Nephron progenitor cell (in vitro differentiated cells): ENCODE measurements at regions not wholly inside any gene's neighbourhood (a gene's known extent, or its start where the extent isn't known, plus 50 kb on each side); places are given as distances from the start of the nearest gene placed in this dataset.

ENCODE experiments used
- DNase-seq: peaks from one replicate; pipeline ENCODE4 v3.0.0; 2021
- H3K27ac Mint-ChIP-seq: 2 replicates; pipeline ENCODE4 v1.8.0; 2021; ENCODE audit warnings: mild to moderate bottlenecking, moderate library complexity, mixed read lengths
- H3K27me3 Mint-ChIP-seq: 2 replicates; pipeline ENCODE4 v1.8.0; 2021; ENCODE audit warnings: mild to moderate bottlenecking, low read depth, mixed read lengths; ENCODE audit not compliant: poor library complexity
- H3K36me3 Mint-ChIP-seq: 2 replicates; pipeline ENCODE4 v1.8.0; 2021; ENCODE audit warnings: low read depth, mixed read lengths
- H3K4me1 Mint-ChIP-seq: 2 replicates; pipeline ENCODE4 v1.8.0; 2021; ENCODE audit warnings: mixed read lengths
- H3K4me3 Mint-ChIP-seq: 2 replicates; pipeline ENCODE4 v1.8.0; 2021; ENCODE audit warnings: mild to moderate bottlenecking, moderate library complexity, mixed read lengths
- H3K9me3 Mint-ChIP-seq: 2 replicates; pipeline ENCODE4 v1.8.0; 2021; ENCODE audit warnings: mild to moderate bottlenecking, moderate library complexity, mixed read lengths
- TF ChIP-seq, protein P1 (sequence below): fragments of 200-600 bp; sonication (generic); IDR thresholded peaks from 2 replicates; pipeline ENCODE4 v1.5.0; 2021; ENCODE audit warnings: antibody characterized with exemption

DNA sequence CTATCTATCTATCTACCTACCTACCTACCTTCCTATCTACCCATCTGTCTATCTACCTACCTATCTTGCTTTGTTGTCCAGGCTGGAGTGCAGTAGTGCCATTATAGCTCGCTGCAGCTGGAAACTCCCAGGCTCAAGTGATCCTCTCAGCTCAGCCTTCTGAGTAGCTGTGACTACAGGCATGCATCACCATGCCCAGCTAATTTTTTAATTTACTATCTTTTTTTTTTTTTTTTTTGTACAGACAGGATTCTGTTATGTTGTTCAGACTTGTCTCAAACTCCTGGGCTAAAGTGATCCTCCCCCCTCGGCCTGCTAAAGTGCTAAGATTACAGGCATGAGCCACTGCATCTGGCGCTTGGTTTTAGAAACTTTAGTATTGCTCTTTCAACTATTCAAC is 762.4 kb downstream of the SLC6A15 start:
- no peak overlapping the region for H3K27ac Mint-ChIP-seq
- DNase-seq, result no peak
- H3K9me3 Mint-ChIP-seq, result peaks cover 36% of the 10 kb centered on the region

GRCh38 chr12:84148335-84148734 is 764.3 kb downstream of the SLC6A15 start:
- no peaks in the 10 kb centered on the region for H3K36me3 Mint-ChIP-seq
- H3K9me3 Mint-ChIP-seq, result peaks cover 28% of the 10 kb centered on the region
- no peaks in the 10 kb centered on the region for H3K27me3 Mint-ChIP-seq
- H3K4me1 Mint-ChIP-seq, result no peaks in the 10 kb centered on the region
- H3K4me3 Mint-ChIP-seq, result no peak overlapping the region
- no peak overlapping the region for H3K27ac Mint-ChIP-seq
- no peak for DNase-seq
- TF ChIP-seq, protein P1, sequence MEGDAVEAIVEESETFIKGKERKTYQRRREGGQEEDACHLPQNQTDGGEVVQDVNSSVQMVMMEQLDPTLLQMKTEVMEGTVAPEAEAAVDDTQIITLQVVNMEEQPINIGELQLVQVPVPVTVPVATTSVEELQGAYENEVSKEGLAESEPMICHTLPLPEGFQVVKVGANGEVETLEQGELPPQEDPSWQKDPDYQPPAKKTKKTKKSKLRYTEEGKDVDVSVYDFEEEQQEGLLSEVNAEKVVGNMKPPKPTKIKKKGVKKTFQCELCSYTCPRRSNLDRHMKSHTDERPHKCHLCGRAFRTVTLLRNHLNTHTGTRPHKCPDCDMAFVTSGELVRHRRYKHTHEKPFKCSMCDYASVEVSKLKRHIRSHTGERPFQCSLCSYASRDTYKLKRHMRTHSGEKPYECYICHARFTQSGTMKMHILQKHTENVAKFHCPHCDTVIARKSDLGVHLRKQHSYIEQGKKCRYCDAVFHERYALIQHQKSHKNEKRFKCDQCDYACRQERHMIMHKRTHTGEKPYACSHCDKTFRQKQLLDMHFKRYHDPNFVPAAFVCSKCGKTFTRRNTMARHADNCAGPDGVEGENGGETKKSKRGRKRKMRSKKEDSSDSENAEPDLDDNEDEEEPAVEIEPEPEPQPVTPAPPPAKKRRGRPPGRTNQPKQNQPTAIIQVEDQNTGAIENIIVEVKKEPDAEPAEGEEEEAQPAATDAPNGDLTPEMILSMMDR, result no peak

More for the DNA sequence above, 762.4 kb downstream of the SLC6A15 start:
- no peaks in the 10 kb centered on the region for H3K27me3 Mint-ChIP-seq
- TF ChIP-seq, protein P1, result no peak
- H3K4me3 Mint-ChIP-seq, result no peak overlapping the region
- no peaks in the 10 kb centered on the region for H3K4me1 Mint-ChIP-seq
- no peaks in the 10 kb centered on the region for H3K36me3 Mint-ChIP-seq

GRCh38 chr12:84136862-84137367 is 775.7 kb downstream of the SLC6A15 start:
- TF ChIP-seq, protein P1, result no peak
- H3K27me3 Mint-ChIP-seq, result no peaks in the 10 kb centered on the region
- H3K9me3 Mint-ChIP-seq, result no peaks in the 10 kb centered on the region
- no peaks in the 10 kb centered on the region for H3K36me3 Mint-ChIP-seq
- no peaks in the 10 kb centered on the region for H3K4me1 Mint-ChIP-seq
- no peak overlapping the region for H3K27ac Mint-ChIP-seq
- no peak for DNase-seq
- H3K4me3 Mint-ChIP-seq, result no peak overlapping the region

- Mint-ChIP-seq H3K27ac (no peak overlapping the region), H3K4me1 (no peaks in the 10 kb centered on the region), H3K4me3 (no peak overlapping the region), H3K36me3 (no peaks in the 10 kb centered on the region), H3K9me3 (no peaks in the 10 kb centered on the region), H3K27me3 (no peaks in the 10 kb centered on the region)
- TF ChIP-seq, protein P1, result no peak
- no peak for DNase-seq
Observed at GRCh38 chr12:84135586-84136279, 776.9 kb downstream of the SLC6A15 start.

DNA sequence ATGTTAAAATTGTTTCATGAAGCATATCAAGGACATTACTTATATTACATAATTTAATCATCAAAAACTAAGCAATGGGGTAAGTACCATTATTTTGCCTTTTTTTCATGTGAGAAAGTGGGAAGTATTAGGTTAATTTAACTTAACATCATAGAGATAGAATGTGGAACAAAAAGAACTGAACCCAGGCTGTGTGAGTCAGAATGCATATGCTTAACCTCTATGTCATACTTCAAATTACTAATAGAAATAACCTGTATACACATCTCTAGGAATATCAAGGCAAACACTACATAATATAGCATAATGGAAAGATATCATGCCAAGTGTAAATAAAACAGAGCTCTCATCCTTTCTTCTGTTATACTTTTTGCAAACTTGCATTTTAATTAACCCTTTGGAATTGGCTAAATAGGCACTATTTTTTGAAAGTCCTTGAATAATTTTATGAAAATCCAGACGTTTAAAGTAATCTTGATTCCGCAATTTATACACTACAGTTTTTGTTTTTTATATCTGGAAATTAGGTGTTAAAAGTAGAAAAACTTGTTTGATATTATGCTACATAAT is 777.7 kb downstream of the SLC6A15 start:
- no peak overlapping the region for H3K27ac Mint-ChIP-seq
- no peak for DNase-seq

More for the DNA sequence above, 777.7 kb downstream of the SLC6A15 start:
- H3K4me3 Mint-ChIP-seq, result no peak overlapping the region
- TF ChIP-seq, protein P1, result no peak
- H3K9me3 Mint-ChIP-seq, result no peaks in the 10 kb centered on the region
- no peaks in the 10 kb centered on the region for H3K4me1 Mint-ChIP-seq
- H3K27me3 Mint-ChIP-seq, result no peaks in the 10 kb centered on the region
- H3K36me3 Mint-ChIP-seq, result no peaks in the 10 kb centered on the region
